Breast epithelium (tissue), 3 donors: ENCODE measurements at regions not wholly inside any gene's neighbourhood (a gene's known extent, or its start where the extent isn't known, plus 50 kb on each side); places are given as distances from the start of the nearest gene placed in this dataset.
"Not testable (repeated sequence)": the region's sequence is repeated elsewhere in the genome, so short reads cannot be mapped to it uniquely, and the experiment has no call there.

Source experiments
- POLR2A ChIP-seq: fragments of 450-650 bp; IDR thresholded peaks from one replicate; pipeline ENCODE4 v1.6.1; 2016; ENCODE audit warnings: antibody characterized with exemption, mild to moderate bottlenecking, moderate library complexity
- POLR2AphosphoS5 ChIP-seq, 3 donors: sonication (generic); formaldehyde crosslinking; IDR thresholded peaks; one replicate each; pipeline ENCODE4 v1.6.1; 2017; ENCODE audit warnings: antibody characterized with exemption in 3 of 3
- TF ChIP-seq, protein P1 (sequence below), 3 donors: fragments of 450-650 bp; IDR thresholded peaks; one replicate each; pipeline ENCODE4 v1.5.1; 2016 to 2017; ENCODE audit warnings: antibody characterized with exemption in 3 of 3, mild to moderate bottlenecking in 3 of 3, moderate library complexity in 3 of 3

DNA sequence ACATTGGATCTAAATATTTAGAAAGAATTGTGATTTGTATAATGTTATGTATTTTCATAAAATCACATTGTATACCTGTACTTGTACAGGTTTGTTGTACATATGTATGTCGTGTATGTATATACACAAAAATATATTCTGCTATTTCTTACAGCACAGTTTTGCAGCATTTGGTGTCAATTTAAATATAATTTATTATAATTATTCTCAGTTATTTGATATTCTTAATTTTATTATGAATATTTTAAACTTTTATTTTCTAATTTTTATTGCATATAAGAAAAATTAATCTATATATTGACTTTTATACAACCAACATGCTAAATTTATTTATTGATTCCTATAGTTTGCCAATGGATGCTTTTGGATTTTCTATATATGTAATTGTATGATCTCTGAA, 137.0 kb downstream of the GOLGA6L6 start:
- not testable (repeated sequence) for TF ChIP-seq POLR2AphosphoS5 (IDR thresholded peaks at IDR 0.05); POLR2A
- TF ChIP-seq, protein P1, sequence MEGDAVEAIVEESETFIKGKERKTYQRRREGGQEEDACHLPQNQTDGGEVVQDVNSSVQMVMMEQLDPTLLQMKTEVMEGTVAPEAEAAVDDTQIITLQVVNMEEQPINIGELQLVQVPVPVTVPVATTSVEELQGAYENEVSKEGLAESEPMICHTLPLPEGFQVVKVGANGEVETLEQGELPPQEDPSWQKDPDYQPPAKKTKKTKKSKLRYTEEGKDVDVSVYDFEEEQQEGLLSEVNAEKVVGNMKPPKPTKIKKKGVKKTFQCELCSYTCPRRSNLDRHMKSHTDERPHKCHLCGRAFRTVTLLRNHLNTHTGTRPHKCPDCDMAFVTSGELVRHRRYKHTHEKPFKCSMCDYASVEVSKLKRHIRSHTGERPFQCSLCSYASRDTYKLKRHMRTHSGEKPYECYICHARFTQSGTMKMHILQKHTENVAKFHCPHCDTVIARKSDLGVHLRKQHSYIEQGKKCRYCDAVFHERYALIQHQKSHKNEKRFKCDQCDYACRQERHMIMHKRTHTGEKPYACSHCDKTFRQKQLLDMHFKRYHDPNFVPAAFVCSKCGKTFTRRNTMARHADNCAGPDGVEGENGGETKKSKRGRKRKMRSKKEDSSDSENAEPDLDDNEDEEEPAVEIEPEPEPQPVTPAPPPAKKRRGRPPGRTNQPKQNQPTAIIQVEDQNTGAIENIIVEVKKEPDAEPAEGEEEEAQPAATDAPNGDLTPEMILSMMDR (IDR thresholded peaks at IDR 0.05) = not testable (repeated sequence)
